ENCODE measurements at regions not wholly inside any gene's neighbourhood (a gene's known extent, or its start where the extent isn't known, plus 50 kb on each side); places are given as distances from the start of the nearest gene placed in this dataset.
"Not testable (repeated sequence)": the region's sequence is repeated elsewhere in the genome, so short reads cannot be mapped to it uniquely, and the experiment has no call there.

DNA sequence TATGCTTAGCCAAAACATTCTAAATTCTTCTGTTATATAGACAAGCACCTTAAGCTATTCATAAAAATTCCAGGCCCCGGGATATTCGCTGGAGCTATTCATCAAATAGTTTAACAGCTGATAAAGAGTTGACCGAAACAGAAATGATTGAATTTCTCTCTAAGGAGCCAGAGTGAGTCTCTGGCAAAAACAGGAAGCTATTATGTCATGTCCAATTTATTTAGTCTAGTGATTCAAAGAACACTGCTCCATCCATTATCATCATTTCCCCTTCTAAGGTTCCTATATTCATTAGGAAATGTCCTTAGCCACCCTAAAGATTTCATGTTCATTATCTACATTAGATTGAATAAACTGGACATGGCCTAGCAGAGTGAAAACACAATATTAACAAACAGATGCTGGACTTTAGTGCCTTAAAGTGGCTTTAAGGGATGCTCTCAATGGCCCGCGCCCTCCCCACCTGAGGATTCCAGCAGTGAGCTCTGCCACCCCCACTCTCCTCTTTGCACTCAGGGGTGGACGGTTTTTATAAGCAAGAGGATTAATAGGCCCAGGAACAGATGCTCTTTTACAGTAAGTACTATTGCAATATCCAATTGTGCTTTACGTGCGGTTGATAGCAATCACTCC is 122.1 kb upstream of the RGS1 start:
- intact Hi-C loops (cut with DNase I) = no loop called here
- TF ChIP-seq, protein P1, sequence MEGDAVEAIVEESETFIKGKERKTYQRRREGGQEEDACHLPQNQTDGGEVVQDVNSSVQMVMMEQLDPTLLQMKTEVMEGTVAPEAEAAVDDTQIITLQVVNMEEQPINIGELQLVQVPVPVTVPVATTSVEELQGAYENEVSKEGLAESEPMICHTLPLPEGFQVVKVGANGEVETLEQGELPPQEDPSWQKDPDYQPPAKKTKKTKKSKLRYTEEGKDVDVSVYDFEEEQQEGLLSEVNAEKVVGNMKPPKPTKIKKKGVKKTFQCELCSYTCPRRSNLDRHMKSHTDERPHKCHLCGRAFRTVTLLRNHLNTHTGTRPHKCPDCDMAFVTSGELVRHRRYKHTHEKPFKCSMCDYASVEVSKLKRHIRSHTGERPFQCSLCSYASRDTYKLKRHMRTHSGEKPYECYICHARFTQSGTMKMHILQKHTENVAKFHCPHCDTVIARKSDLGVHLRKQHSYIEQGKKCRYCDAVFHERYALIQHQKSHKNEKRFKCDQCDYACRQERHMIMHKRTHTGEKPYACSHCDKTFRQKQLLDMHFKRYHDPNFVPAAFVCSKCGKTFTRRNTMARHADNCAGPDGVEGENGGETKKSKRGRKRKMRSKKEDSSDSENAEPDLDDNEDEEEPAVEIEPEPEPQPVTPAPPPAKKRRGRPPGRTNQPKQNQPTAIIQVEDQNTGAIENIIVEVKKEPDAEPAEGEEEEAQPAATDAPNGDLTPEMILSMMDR (IDR thresholded peaks at IDR 0.05) = no peak
- no peaks in the 10 kb centered on the region for H3K4me1 ChIP-seq
- no peaks in the 10 kb centered on the region for H3K27me3 ChIP-seq (ENCODE audit: insufficient read depth in 3 of 3, low read length in 2 of 3)
- H3K36me3 ChIP-seq (ENCODE audit: insufficient read depth in 1 of 2, low read depth in 1 of 2) = no peaks in the 10 kb centered on the region
- ATAC-seq = no peak
- H3K4me3 ChIP-seq = no peak overlapping the region
- no peak for DNase-seq
- 57 to 61% (median 58%) methylated on average over 8 of the region's 8 CpGs for WGBS, 3 donors
- H3K9me3 ChIP-seq = no peaks in the 10 kb centered on the region
- no peak overlapping the region for H3K27ac ChIP-seq

DNA sequence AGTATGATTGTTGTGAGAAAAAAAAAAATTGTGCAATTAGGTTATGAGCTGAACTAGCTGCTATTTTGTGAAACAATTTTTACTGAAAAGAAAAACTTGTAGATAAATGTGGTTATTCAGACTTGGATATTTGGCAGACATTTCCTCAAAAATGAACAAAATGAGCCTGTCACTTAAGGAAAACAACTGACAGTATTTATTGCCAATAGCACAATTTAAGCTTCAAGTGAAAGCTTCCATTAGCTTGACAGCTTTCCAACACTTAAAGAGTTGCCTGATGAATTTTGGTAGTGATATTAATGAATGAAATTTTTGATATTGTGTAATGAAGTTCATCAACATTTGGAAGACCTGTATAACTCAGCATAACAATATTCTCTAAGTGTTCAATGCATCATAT is 116.1 kb upstream of the RGS1 start:
- Histone ChIP-seq H3K9me3 (no peaks in the 10 kb centered on the region), H3K4me1 (no peaks in the 10 kb centered on the region)

DNA sequence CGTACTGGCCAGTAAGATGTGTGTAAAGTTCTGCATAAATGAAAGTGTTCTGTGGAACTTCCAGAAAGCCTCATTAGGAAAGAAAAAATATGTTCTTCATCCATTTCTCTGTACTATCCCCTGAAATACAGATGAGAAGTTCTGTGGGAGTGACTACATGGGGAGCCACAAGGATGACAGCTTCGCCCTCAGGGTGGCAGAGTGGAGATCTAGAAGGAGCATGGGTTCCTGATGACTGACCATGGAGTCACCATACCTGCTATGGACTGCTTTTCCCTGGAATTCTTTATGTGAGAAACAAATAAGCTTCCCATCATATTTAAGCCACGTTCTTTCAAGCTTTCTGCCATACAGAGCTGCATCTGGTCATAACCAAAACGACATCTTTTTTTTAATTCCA is 113.9 kb upstream of the RGS1 start:
- H3K4me3 ChIP-seq = no peak overlapping the region
- no peaks in the 10 kb centered on the region for H3K9me3 ChIP-seq
- intact Hi-C loops (cut with DNase I) = no loop called here
- no peaks in the 10 kb centered on the region for H3K4me1 ChIP-seq
- WGBS, 3 donors = 86 to 92% (median 91%) methylated on average over 4 of the region's 4 CpGs
- DNase-seq (no peak), ATAC-seq (no peak)
- H3K27me3 ChIP-seq (ENCODE audit: insufficient read depth in 3 of 3, low read length in 2 of 3) = no peaks in the 10 kb centered on the region
- TF ChIP-seq, protein P1 (IDR thresholded peaks at IDR 0.05) = no peak
- H3K36me3 ChIP-seq (ENCODE audit: insufficient read depth in 1 of 2, low read depth in 1 of 2) = no peaks in the 10 kb centered on the region
- H3K27ac ChIP-seq = no peak overlapping the region

More for the DNA sequence above, 116.1 kb upstream of the RGS1 start:
- TF ChIP-seq, protein P1 (IDR thresholded peaks at IDR 0.05) = no peak
- Histone ChIP-seq H3K36me3 (ENCODE audit: insufficient read depth in 1 of 2, low read depth in 1 of 2) (no peaks in the 10 kb centered on the region), H3K4me3 (no peak overlapping the region), H3K27ac (no peak overlapping the region), H3K27me3 (ENCODE audit: insufficient read depth in 3 of 3, low read length in 2 of 3) (no peaks in the 10 kb centered on the region)
- ATAC-seq (no peak), DNase-seq (no peak)
- intact Hi-C loops (cut with DNase I) = no loop called here

DNA sequence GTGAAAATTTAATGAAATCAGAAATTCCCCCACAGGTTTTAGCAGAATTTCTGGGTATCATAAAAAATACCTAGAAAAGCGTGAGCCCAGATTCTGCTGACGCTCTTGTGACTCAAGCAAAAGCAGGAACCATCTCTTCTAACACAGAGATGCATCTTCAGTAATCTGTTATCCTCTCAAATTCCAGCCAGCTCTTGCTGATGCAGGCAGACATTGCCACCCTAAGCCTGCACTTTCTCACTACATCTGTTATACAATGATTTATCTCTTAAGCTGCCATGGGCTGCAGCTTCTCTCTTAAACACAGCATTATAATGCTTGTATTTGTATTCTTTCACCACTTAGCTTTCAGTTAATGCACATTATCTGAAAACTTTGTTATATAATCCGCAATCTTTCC is 113.0 kb upstream of the RGS1 start:
- no peak overlapping the region for H3K27ac ChIP-seq
- no peaks in the 10 kb centered on the region for H3K4me1 ChIP-seq
- H3K9me3 ChIP-seq = no peaks in the 10 kb centered on the region
- no peaks in the 10 kb centered on the region for H3K27me3 ChIP-seq (ENCODE audit: insufficient read depth in 3 of 3, low read length in 2 of 3)
- intact Hi-C loops (cut with DNase I) = no loop called here
- TF ChIP-seq, protein P1 (IDR thresholded peaks at IDR 0.05) = no peak
- 88 to 97% (median 90%) methylated on average over 3 of the region's 3 CpGs for whole genome bisulfite sequencing, 3 donors
- H3K36me3 ChIP-seq (ENCODE audit: insufficient read depth in 1 of 2, low read depth in 1 of 2) = no peaks in the 10 kb centered on the region
- DNase-seq (no peak), ATAC-seq (no peak)
- H3K4me3 ChIP-seq = no peak overlapping the region

DNA sequence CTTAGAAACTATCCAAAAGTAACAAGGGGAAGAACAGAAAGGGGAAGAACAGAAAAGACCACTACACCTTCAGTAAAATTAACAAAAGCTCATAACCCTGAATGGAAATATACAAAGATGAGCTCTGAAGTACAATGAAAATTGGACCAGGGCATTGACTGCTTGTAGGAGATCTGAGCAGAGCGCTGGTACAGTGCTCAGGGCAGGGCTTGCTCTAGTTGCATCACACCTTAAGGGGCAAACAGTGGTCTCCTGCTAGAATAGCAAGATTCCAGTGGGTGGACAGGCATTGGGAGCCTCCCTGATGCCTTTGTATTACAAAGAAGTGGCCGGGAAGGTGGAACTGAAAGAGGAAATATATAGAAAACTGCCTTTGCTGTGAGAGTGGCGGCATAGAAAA is 111.9 kb upstream of the RGS1 start:
- DNase-seq (no peak), ATAC-seq (no peak)
- no peak overlapping the region for H3K27ac ChIP-seq
- intact Hi-C loops (cut with DNase I) = no loop called here
- H3K27me3 ChIP-seq (ENCODE audit: insufficient read depth in 3 of 3, low read length in 2 of 3) = no peaks in the 10 kb centered on the region
- no peak overlapping the region for H3K4me3 ChIP-seq
- no peaks in the 10 kb centered on the region for H3K4me1 ChIP-seq
- H3K9me3 ChIP-seq = no peaks in the 10 kb centered on the region
- WGBS, 3 donors = 63 to 85% (median 81%) methylated on average over 3 of the region's 3 CpGs
- TF ChIP-seq, protein P1 (IDR thresholded peaks at IDR 0.05) = no peak
- no peaks in the 10 kb centered on the region for H3K36me3 ChIP-seq (ENCODE audit: insufficient read depth in 1 of 2, low read depth in 1 of 2)

DNA sequence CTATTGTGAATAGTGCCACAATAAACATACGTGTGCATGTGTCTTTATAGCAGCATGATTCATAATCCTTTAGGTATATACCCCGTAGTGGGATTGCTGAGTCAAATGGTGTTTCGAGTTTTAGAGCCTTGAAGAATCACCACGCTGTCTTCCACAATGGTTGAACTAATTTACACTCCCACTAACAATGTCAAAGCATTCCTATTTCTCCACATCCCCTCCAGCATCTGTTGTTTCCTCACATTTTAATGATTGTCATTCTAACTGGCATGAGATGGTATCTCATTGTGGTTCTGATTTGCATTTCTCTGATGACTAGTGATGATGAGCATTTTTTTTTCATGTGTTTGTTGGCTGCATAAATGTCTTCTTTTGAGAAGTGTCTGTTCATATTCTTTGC is 110.4 kb upstream of the RGS1 start:
- WGBS, 3 donors = 84 to 89% (median 89%) methylated on average over 4 of the region's 4 CpGs
- H3K27ac ChIP-seq; H3K4me1 ChIP-seq; intact Hi-C loops (cut with DNase I); H3K36me3 ChIP-seq (ENCODE audit: insufficient read depth in 1 of 2, low read depth in 1 of 2); H3K9me3 ChIP-seq; DNase-seq; ATAC-seq; H3K27me3 ChIP-seq (ENCODE audit: insufficient read depth in 3 of 3, low read length in 2 of 3); H3K4me3 ChIP-seq: not testable (repeated sequence)

Data from psoas muscle (tissue), 7 donors.